Psoas muscle (tissue), 7 donors: ENCODE measurements at regions not wholly inside any gene's neighbourhood (a gene's known extent, or its start where the extent isn't known, plus 50 kb on each side); places are given as distances from the start of the nearest gene placed in this dataset.

Source experiments
- ATAC-seq, 4 donors: fragments of 200-7000 bp; cut with Tn5 transposase; one replicate each; pipeline ENCODE4 v1.9.1; 2020; ENCODE audit warnings: moderate library complexity in 3 of 4, mild to moderate bottlenecking in 2 of 4
- DNase-seq, 2 donors: peaks; one replicate each; pipeline ENCODE4 v3.0.0-alpha.2; 2020
- H3K27ac ChIP-seq: fragments of 200-600 bp; one replicate; pipeline ENCODE4 v1.8.0; 2022
- H3K27me3 ChIP-seq, 3 donors: fragments of 200-600 bp in 1 of 3; one replicate each; pipeline versions ENCODE4 v1.6.1 to v1.8.0; 2013 to 2022; ENCODE audit warnings: low read length in 2 of 3, mild to moderate bottlenecking in 2 of 3, moderate library complexity in 1 of 3; ENCODE audit not compliant: insufficient read depth in 3 of 3
- H3K36me3 ChIP-seq, 2 donors: fragments of 200-600 bp in 1 of 2; one replicate each; pipeline versions ENCODE4 v1.6.1 to v1.8.0; 2013 to 2022; ENCODE audit warnings: low read depth in 1 of 2, mild to moderate bottlenecking in 1 of 2, moderate library complexity in 1 of 2; ENCODE audit not compliant: insufficient read depth in 1 of 2
- H3K4me1 ChIP-seq: fragments of 200-600 bp; one replicate; pipeline ENCODE4 v1.8.0; 2022
- H3K4me3 ChIP-seq: fragments of 200-600 bp; one replicate; pipeline ENCODE4 v1.8.0; 2022; ENCODE audit warnings: mild to moderate bottlenecking
- H3K9me3 ChIP-seq: fragments of 200-600 bp; one replicate; pipeline ENCODE4 v1.8.0; 2022
- WGBS, 3 donors: extraction: QIAGEN DNeasy Blood & Tissue Kit; methylation state at CpG; one replicate each; pipeline versions ENCODE4 v1.1.6 to v1.1.7; 2013; 5-methylcytosine and 5-hydroxymethylcytosine counted together
- intact Hi-C, 2 donors: fragments of 100-400 bp; cut with DNase I; formaldehyde crosslinking; loops; one replicate each; pipeline versions ENCODE4 v1.11.0 to v1.14.2; 2022
- TF ChIP-seq, protein P1 (sequence below): fragments of 200-600 bp; IDR thresholded peaks from one replicate; pipeline ENCODE4 v1.8.0; 2022; ENCODE audit warnings: antibody characterized with exemption
- donor health status: healthy with polysubstance abuse.
- donor health status: DM: no; HTN: no; CAD: no; lungs with moderate emphysema.
- donor health status: Bipolar disorder and iron deficiency.
- donor health status: healthy.
- donor health status: DM: yes; HTN: yes; CAD: no.
- donor health status: DM: no; HTN: no; CAD: no.
- donor health status: DM: yes; HTN: yes; CAD: no.

DNA sequence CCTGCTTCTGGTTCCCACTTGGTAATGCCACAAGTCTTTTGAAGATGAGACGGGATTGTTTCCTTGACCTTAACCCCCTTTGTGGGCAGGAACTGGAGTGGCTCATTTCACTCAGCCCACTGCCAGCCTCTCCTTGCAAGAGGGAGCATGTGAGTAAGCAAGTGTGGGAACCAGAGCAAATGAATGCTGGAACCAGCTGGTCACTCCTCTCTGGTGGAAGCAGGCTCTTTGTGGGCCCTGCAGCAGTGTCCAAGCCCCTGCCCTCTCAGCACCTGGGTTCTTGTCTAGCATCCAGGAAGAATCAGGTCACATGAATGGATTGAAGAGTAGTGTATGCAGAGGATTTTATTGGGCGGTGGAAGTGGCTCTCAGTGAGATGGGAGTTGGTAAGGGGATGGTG is 944.5 kb downstream of the QKI start:
- TF ChIP-seq, protein P1, sequence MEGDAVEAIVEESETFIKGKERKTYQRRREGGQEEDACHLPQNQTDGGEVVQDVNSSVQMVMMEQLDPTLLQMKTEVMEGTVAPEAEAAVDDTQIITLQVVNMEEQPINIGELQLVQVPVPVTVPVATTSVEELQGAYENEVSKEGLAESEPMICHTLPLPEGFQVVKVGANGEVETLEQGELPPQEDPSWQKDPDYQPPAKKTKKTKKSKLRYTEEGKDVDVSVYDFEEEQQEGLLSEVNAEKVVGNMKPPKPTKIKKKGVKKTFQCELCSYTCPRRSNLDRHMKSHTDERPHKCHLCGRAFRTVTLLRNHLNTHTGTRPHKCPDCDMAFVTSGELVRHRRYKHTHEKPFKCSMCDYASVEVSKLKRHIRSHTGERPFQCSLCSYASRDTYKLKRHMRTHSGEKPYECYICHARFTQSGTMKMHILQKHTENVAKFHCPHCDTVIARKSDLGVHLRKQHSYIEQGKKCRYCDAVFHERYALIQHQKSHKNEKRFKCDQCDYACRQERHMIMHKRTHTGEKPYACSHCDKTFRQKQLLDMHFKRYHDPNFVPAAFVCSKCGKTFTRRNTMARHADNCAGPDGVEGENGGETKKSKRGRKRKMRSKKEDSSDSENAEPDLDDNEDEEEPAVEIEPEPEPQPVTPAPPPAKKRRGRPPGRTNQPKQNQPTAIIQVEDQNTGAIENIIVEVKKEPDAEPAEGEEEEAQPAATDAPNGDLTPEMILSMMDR = no peak

DNA sequence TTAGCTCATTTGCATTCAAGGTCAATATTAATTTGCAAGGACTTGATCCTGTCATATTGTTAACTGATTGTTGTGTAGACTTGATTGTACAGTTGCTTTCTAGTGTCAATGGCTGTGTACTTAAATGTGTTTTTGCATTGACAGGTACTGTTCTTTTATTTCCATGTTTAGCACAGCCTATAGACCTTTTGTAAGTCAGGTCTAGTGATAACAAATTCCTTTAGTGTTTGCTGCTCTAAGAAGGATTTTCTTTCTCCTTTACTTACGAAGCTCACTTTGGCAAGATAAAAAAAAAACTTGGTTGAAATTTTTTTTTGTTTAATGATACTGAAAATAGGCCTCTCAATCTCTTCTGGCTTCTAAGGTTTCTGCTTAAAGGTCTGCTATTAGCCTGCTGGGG is 942.3 kb downstream of the QKI start:
- Histone ChIP-seq H3K27ac (no peak overlapping the region), H3K36me3 (no peaks in the 10 kb centered on the region), H3K27me3 (no peaks in the 10 kb centered on the region), H3K9me3 (peaks cover 9% of the 10 kb centered on the region), H3K4me3 (no peak overlapping the region), H3K4me1 (no peaks in the 10 kb centered on the region)
- 76 to 80% (median 80%) methylated on average over 1 of the region's 1 CpG for WGBS, 3 donors
- intact Hi-C loops = no loop called here
- TF ChIP-seq, protein P1 = no peak
- ATAC-seq (no peak), DNase-seq (no peak)

More for the DNA sequence above, 944.5 kb downstream of the QKI start:
- H3K4me3 ChIP-seq = no peak overlapping the region
- no peak for DNase-seq
- H3K27me3 ChIP-seq = no peaks in the 10 kb centered on the region
- WGBS, 3 donors = 72 to 95% (median 80%) methylated on average over 2 of the region's 2 CpGs
- no peak for ATAC-seq
- no peaks in the 10 kb centered on the region for H3K4me1 ChIP-seq
- H3K27ac ChIP-seq = no peak overlapping the region
- no peaks in the 10 kb centered on the region for H3K36me3 ChIP-seq
- intact Hi-C loops = no loop called here
- H3K9me3 ChIP-seq = peaks cover 9% of the 10 kb centered on the region

DNA sequence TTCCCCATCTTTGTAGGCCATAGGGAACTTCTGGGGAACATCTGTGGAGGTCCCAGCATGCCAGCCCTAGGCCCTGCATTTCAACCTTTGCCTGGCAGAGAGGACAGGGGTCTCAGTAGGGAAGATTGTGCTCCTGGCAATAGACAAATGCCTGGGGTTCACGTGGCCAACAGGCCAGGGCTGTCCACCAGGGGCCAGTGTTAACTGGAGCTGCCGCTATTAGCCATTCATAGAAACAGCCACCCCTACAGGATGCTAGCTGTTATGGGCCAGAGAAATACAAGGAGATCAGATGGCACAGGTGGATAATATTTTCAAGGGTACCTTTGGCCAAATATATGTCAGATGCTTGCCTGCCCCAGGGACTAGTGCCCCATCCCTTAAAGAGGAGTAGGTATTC is 932.9 kb downstream of the QKI start:
- Histone ChIP-seq H3K4me3 (no peak overlapping the region), H3K4me1 (no peaks in the 10 kb centered on the region), H3K9me3 (no peaks in the 10 kb centered on the region), H3K36me3 (no peaks in the 10 kb centered on the region), H3K27me3 (no peaks in the 10 kb centered on the region), H3K27ac (no peak overlapping the region)
- ATAC-seq (no peak), DNase-seq (no peak)
- intact Hi-C loops = no loop called here
- TF ChIP-seq, protein P1 = no peak
- WGBS, 3 donors = 82 to 91% (median 85%) methylated on average over 2 of the region's 2 CpGs

DNA sequence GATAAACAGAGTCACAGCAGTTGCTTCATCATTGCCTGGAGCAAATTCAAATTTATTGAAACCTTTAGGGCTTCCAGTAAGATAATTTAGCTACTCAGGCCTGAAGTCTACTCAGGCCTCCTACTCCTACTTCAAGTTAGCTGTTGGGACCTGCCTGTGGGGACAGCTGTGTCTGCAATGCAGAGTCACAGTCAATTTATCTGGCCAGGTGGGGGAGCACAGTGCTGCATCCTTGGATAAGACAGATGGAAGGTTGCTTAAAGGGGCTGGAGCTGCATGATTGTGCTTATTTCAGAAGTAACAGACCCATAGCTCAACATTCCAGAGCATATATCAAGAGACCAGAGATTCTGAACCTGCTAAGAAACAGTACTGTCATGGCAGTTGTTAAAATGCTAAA is 932.1 kb downstream of the QKI start:
- Histone ChIP-seq H3K4me1 (no peaks in the 10 kb centered on the region), H3K27ac (no peak overlapping the region), H3K27me3 (no peaks in the 10 kb centered on the region), H3K9me3 (no peaks in the 10 kb centered on the region), H3K4me3 (no peak overlapping the region), H3K36me3 (no peaks in the 10 kb centered on the region)
- DNase-seq (no peak), ATAC-seq (no peak)
- TF ChIP-seq, protein P1 = no peak
- intact Hi-C loops = no loop called here

DNA sequence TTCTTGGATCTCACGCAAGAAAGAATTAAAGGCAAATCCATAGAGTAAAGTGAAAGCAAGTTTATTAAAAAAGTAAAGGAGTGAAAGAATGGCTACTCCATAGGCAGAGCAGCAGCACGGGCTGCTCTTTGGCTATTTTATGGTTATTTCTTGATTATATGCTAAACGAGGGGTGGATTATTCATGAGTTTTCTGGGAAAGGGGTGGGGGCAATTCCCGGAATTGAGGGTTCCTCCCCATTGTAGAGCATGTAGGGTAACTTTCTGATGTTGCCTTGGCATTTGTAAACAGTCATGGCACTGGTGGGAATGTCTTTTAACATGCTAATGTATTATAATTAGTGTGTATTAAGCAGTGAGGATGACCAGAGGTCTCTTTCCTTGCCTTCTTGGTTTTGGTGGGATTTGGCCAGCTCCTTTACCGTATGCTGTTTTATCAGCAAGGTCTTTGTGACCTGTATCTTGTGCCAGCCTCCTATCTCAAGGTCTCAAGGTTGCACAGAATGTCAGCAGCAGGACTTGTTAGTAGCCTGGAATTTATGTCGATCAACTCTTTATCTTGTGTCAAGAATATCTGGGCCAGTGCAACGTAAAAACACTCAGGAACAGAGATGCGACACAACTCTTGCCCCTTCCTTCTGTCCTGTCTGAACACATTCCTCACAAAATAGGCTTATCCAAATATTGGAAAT is 931.4 kb downstream of the QKI start:
- Histone ChIP-seq H3K36me3 (no peaks in the 10 kb centered on the region), H3K4me3 (no peak overlapping the region), H3K4me1 (no peaks in the 10 kb centered on the region), H3K27ac (no peak overlapping the region), H3K27me3 (no peaks in the 10 kb centered on the region), H3K9me3 (no peaks in the 10 kb centered on the region)
- WGBS, 3 donors = 75 to 76% (median 75%) methylated on average over 8 of the region's 8 CpGs
- ATAC-seq = no peak
- no peak for DNase-seq
- intact Hi-C loops = no loop called here
- TF ChIP-seq, protein P1 = no peak
